Lung microvascular endothelial cell (primary cell): ENCODE measurements at regions not wholly inside any gene's neighbourhood (a gene's known extent, or its start where the extent isn't known, plus 50 kb on each side); places are given as distances from the start of the nearest gene placed in this dataset.
"Not testable (repeated sequence)": the region's sequence is repeated elsewhere in the genome, so short reads cannot be mapped to it uniquely, and the experiment has no call there.

Source experiments
- DNase-seq, 2 donors: peaks; one replicate each; pipeline versions ENCODE4 v3.0.0 to v3.0.0-alpha.2; 2010; ENCODE audit warnings: low read depth in 2 of 2

DNA sequence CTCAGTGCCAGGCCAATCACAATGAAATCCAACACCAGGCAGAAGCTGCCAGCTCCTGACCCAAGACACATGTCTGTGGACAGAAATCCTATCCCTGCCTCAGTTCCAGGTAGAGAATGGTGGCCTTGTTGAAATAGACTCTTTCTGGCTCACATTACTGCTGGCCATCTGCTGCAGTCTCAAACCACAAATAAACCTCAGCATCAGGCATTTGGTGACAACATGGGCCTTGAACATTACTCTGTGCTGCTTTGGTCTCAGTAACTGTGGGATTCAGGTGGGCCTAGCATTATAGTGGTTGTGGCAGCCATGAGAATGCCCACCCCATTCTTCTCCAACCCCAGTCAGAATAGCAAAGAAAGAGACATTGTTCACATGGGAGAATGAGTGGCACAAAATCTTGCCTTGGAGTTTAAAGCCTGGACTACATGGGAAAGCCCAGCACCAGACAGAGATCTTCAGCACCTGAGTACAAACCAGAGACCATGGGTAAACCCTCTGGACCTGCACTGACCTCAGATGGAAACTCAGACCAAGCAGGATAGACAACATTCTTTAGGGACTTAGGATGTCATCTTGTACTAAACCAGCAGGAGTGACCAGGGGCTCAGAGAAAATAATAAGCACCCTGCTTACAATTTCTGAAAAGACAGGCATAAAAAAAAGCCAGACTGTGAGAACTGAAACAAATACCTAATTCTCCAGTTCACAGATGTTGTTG lies 50.4 kb upstream of the TRAM1L1 start:
- no peak for DNase-seq

DNA sequence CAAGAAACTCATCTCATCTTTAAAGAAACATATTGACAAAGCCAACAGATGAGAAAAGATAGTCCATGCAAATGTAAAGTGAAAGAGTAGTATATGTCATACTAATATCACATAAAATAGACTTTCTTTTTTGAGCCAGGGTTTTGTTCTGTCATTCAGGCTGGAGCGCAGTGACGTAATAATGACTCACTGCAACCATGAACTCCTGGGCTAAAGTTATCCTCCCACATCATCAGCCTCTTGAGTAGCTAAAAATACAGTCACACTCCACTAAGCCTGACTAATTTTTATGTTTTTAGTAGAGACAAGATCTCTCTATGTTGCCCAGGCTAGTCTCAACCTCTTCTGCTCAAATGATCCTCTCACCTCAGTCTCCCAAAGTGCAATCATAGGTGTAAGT lies 51.8 kb upstream of the TRAM1L1 start:
- peak in 1 of 2 donors; percentile 3 for DNase-seq

GRCh38 chr4:117138732-117139131 lies 53.4 kb upstream of the TRAM1L1 start:
- not testable (repeated sequence) for DNase-seq

GRCh38 chr4:117154251-117154650 lies 68.9 kb upstream of the TRAM1L1 start:
- no peak for DNase-seq

GRCh38 chr4:117156806-117157205 lies 71.4 kb upstream of the TRAM1L1 start:
- DNase-seq: no peak

DNA sequence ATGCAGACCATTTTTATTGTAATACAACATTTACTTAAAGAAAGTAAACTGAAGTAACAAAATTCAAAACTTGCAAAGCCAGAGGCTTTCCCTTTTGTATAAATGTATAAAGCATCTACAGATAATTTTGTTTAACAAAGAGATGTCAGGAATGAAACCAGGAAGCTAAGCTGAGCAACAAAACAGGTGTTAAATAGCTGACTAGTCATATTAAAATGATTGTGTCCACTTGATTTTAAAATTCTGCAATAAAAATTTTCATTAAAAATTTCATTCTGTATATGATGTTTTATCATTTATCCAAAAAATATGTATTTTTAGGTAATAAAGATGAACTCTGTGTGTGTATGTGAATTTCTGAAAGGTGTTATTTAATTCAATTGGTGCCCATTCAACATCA lies 72.0 kb upstream of the TRAM1L1 start:
- no peak for DNase-seq

GRCh38 chr4:117162976-117163375 lies 77.6 kb upstream of the TRAM1L1 start:
- DNase-seq: no peak

GRCh38 chr4:117164338-117164737 lies 79.0 kb upstream of the TRAM1L1 start:
- no peak for DNase-seq

- not testable (repeated sequence) for DNase-seq
Measured at GRCh38 chr4:117175369-117175768, 90.0 kb upstream of the TRAM1L1 start.

DNA sequence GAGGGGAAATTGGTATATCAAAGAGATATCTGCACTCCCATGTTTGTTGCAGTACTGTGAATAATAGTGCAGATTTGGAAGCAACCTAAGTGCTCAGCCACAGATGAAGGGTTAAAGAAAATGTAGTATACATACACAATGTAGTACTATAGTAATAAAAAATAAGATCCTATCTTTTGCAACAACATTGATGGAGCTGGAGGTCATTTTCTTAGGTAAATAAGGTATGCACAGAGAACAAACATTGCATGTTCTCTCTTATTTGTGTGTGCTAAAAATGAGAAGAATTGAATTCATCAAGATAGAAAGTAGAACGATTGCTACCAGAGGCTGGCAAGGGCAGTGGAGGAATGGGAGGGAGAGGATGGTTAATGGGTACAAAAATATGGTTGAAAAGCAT lies 117.9 kb upstream of the TRAM1L1 start:
- DNase-seq: no peak

DNA sequence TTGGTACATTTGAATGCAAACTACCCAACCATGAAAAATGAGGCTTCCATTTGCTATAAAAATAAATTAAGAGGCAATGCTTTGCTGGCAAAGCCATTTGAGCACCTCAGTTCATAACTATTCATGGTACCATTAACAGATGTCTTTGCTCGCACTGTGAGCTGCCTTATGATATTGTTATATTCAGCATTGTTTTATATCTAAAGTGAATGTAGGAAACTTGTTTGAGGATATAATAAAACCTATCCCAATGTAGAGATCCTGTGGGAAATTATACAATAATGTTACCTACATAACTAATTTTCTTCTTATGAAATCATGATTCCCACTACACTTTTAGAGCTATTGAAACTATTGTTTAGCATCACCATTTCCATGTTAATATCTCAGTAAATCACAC lies 125.2 kb upstream of the TRAM1L1 start:
- DNase-seq: no peak

GRCh38 chr4:117224256-117224655 lies 138.9 kb upstream of the TRAM1L1 start:
- no peak for DNase-seq

GRCh38 chr4:117225471-117225870 lies 140.1 kb upstream of the TRAM1L1 start:
- no peak for DNase-seq

- no peak for DNase-seq
Measured at GRCh38 chr4:117227925-117228324, 142.5 kb upstream of the TRAM1L1 start.

DNA sequence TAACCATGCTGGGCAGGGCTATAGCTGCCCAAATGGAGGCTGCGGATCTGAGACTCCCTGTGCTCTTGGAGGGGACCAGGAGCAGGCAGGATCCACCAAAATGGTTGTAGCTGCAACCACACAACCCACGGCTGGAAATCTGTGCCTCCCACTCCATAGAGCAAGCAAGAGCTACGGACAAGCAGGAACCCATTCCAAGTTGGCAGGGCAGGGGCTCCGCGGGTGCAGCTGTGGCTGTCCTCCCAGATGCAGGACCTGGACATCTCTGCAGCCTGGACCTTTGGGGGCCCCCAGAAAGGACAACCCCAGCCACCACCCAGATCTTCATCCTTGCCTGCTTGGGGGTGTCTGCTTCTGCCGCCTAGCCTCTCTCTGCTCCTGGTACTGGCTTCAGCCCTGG lies 154.1 kb upstream of the TRAM1L1 start:
- no peak for DNase-seq

DNA sequence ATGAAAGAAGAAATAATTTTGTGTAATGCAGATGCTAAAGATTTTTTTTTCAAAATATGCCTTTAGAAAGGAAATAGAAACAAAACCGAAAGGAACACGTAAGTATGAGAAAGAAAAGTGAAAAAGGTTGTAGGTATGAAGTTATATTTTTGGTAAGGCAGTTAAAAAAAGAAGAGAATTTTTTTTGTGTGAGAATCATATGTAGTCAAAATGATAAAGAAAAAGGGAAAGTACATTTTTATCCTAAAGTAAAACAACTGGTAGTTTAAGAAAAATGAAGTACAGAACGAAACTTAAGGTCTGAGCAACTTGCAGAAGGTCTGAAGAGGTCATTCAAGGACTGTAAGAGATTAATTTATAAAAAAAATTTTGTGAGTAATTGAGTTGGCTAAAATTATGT lies 164.0 kb upstream of the TRAM1L1 start:
- DNase-seq: no peak

DNA sequence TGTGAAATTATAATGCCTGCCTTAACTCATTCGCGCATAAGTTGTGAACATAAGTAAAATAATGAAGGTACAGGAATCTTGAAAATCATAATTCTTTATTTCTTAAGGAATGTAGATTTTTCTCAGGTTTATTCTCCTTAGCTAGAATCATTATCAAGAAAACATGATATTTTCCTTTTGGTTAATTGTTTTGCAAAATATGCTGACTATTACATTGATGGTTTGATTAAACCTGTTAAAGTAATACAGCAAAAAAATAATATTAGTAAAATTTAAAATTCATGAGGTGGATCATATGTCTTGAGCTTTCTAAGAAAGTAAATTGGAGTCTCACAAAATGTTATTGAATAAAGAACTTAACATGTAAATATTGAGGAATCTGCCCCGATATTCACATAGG lies 178.7 kb upstream of the TRAM1L1 start:
- DNase-seq: no peak

DNA sequence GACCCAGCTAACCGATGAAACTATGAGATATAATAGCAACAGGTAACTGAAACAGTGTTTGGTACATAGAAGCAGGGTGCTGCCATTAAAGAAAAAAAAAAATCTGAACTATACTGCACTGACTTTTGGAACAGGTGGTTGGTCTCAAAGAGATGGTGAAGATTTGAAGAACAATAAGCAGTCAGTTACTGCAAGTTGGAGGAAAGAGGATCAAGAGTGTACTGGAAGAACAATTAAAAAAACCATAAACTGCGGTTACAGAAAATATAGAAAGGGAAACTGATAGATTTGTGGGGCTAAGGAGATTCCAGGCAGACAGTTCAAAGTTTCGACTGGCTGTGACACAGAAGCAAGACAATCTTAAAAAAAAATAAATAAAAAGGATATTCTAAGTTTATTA lies 181.9 kb upstream of the TRAM1L1 start:
- DNase-seq: no peak

- DNase-seq: no peak
Measured at GRCh38 chr4:117284736-117285135, 199.4 kb upstream of the TRAM1L1 start.

GRCh38 chr4:117293784-117294183 lies 208.4 kb upstream of the TRAM1L1 start:
- DNase-seq: no peak

DNA sequence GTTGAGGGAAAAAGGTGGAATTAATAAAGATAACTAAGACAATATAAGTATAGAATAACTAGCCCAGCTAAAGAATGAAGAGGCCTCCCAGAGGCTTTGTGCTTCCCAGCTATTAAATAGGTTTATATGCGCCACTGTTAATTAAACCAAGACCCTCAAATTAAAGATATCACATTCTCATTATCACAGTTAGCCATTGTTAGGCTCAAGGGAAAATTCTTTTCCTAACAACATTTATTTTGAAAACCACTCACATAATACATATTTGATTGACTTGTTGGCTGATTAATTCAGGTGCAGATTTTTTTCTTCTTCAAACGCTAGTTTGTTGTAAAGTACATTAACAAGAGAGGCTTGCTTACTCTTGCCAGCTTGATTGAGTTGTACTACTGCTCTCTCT lies 216.8 kb upstream of the TRAM1L1 start:
- DNase-seq: no peak

DNA sequence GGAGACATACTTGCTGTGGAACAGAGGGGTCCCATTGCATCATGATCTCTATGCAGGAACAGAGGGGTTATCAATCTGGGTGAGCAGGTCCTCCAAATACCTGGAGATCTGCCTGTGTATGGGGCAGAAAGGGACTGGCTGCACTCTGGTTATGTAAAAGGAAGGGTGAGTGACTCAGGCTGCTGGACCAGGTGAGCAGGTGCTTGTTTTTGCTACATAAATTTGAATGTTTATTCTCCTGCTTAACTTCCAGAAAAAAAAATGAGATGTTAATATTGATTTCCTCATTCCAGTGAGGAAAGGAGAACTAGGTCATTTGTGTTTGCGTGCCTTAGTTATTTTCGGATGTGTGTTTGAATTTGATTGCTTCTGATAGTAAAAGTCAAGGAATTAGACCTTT lies 225.8 kb upstream of the TRAM1L1 start:
- no peak for DNase-seq

DNA sequence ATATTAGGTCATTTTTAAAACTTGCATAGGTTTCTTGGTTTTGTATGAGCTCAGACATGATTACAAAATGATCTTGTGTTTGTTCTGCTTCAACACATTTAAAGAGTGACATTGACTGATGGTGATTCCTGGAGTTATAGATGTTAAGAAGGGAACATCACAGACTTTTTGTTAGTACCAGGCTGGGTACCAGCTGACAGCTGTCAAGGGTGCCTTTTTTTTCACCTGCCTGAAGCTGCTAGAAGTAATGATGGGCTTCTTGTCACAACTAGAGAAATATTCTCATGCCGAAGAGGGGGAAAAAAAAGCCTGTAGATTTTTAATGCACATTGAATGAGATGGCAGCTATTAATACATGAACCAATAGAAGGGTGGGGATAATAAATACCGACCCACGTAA lies 226.6 kb upstream of the TRAM1L1 start:
- no peak for DNase-seq
